HepG2 (cell line): ENCODE measurements at regions not wholly inside any gene's neighbourhood (a gene's known extent, or its start where the extent isn't known, plus 50 kb on each side); places are given as distances from the start of the nearest gene placed in this dataset.

Source experiments
- ATAC-seq: fragments of 200-7000 bp; cut with Tn5 transposase; 3 replicates; pipeline ENCODE4 v1.9.1; 2020; ENCODE audit warnings: mild to moderate bottlenecking, moderate library complexity
- BruUV-seq: library from RNA; stranded (reverse); fragments of 400-500 nt; replicated peaks from 2 replicates; lab custom pipeline; 2021; lab: Mats Ljungman, UMichigan
- CTCF ChIA-PET: fragments of 300-600 bp; formaldehyde crosslinking; extraction: SDS; loops from one replicate; lab custom pipeline; 2021; ENCODE audit warnings: low total read pairs, inconsistent platforms, low intra/inter-chr PET ratio; lab: Yijun Ruan, JAX
- POLR2A ChIA-PET: fragments of 350-600 bp; sonication (Branson Sonifier 250); formaldehyde crosslinking; loops from one replicate; lab custom pipeline; 2020; ENCODE audit warnings: antibody characterized with exemption, inconsistent platforms; lab: Yijun Ruan, JAX
- DNase-seq: peaks from one replicate; pipeline ENCODE4 v3.0.0-alpha.2; 2015; ENCODE audit warnings: low spot score
- FAIRE-seq: peaks from 3 replicates; lab custom pipeline; 2011; peaks lifted over from hg19 to GRCh38; lab: Jason Lieb, UNC
- H2AFZ ChIP-seq: one replicate; pipeline ENCODE4 v1.6.1; 2011; ENCODE audit warnings: low read length, inconsistent platforms
- H3K27ac ChIP-seq: fragments of 300-600 bp; 3 replicates; pipeline ENCODE4 v1.8.0; 2011; ENCODE audit warnings: mixed run types, mild to moderate bottlenecking, mixed read lengths, low read length, inconsistent platforms; ENCODE audit not compliant: insufficient read depth; ENCODE audit errors: extremely low read length
- H3K27me3 ChIP-seq, 2 experiments: fragments of 200-600 bp in 1 of 2; 2 replicates in 1 of 2; 3 replicates in 1 of 2; pipeline versions ENCODE4 v1.6.0 to v1.8.0; 2011; ENCODE audit warnings: low read length in 2 of 2, mild to moderate bottlenecking in 2 of 2, moderate library complexity in 2 of 2, inconsistent platforms in 1 of 2; ENCODE audit not compliant: insufficient read depth in 2 of 2, control insufficient read depth in 1 of 2
- H3K36me3 ChIP-seq, 2 experiments: fragments of 200-600 bp in 1 of 2; replicated peaks in 1 of 2; 2 replicates in 1 of 2; 3 replicates in 1 of 2; pipeline versions ENCODE4 v1.5.1 to v1.8.0; 2011; ENCODE audit warnings: low read length in 2 of 2, inconsistent platforms in 1 of 2; ENCODE audit not compliant: insufficient read depth in 2 of 2, control insufficient read depth in 1 of 2
- H3K4me1 ChIP-seq: 2 replicates; pipeline ENCODE4 v1.5.1; 2012; ENCODE audit warnings: low read length, inconsistent platforms; ENCODE audit not compliant: insufficient read depth
- H3K4me2 ChIP-seq: 2 replicates; pipeline ENCODE4 v1.6.0; 2011; ENCODE audit warnings: low read depth, low read length, inconsistent platforms
- H3K4me3 ChIP-seq, 3 experiments: fragments of 200-600 bp in 1 of 3; sonication (generic), shearing (Covaris generic) in 1 of 3; replicated peaks in 1 of 3; 2 replicates each; pipeline ENCODE4 v1.5.1; 2011 to 2016; ENCODE audit warnings: low read length in 3 of 3, inconsistent platforms in 2 of 3, low read depth in 2 of 3, mild to moderate bottlenecking in 2 of 3, control low read depth in 1 of 3, mixed read lengths in 1 of 3; ENCODE audit not compliant: insufficient read depth in 1 of 3
- H3K79me2 ChIP-seq: one replicate; pipeline ENCODE4 v1.6.1; 2011; ENCODE audit warnings: low read length, inconsistent platforms; ENCODE audit not compliant: insufficient read depth
- H3K9ac ChIP-seq: 2 replicates; pipeline ENCODE4 v1.6.0; 2011; ENCODE audit warnings: mild to moderate bottlenecking, low read depth, low read length, inconsistent platforms; ENCODE audit not compliant: insufficient read depth
- H3K9me3 ChIP-seq: 2 replicates; pipeline ENCODE4 v1.5.1; 2012; ENCODE audit warnings: mild to moderate bottlenecking, low read length
- H4K20me1 ChIP-seq: 2 replicates; pipeline ENCODE4 v1.6.0; 2011; ENCODE audit warnings: inconsistent platforms, mild to moderate bottlenecking, low read length, moderate library complexity; ENCODE audit not compliant: insufficient read depth
- NFIB ChIP-seq: sonication (generic); formaldehyde crosslinking; IDR thresholded peaks from 2 replicates; pipeline ENCODE4 v1.9.0; 2021; ENCODE audit warnings: missing genetic modification reagents, mild to moderate bottlenecking, borderline replicate concordance
- POGK ChIP-seq: sonication (generic); formaldehyde crosslinking; conservative IDR thresholded peaks from 2 replicates; pipeline ENCODE4 v1.8.0; 2022; ENCODE audit warnings: mild to moderate bottlenecking, moderate library complexity, missing genetic modification reagents
- SUZ12 ChIP-seq: fragments of 150-350 bp; IDR thresholded peaks from 2 replicates; pipeline ENCODE4 v1.6.1; 2014; ENCODE audit warnings: low read depth, low read length
- ZMYM4 ChIP-seq: sonication (generic); formaldehyde crosslinking; IDR thresholded peaks from 2 replicates; pipeline ENCODE4 v1.8.1; 2023; ENCODE audit warnings: mild to moderate bottlenecking, missing genetic modification reagents
- ZNF782 ChIP-seq: sonication (generic); formaldehyde crosslinking; IDR thresholded peaks from 2 replicates; pipeline ENCODE4 v1.4.0; 2020; ENCODE audit warnings: missing genetic modification reagents, mild to moderate bottlenecking, borderline replicate concordance
- ZNF878 ChIP-seq: sonication (generic); formaldehyde crosslinking; IDR thresholded peaks from 2 replicates; pipeline ENCODE4 v1.8.1; 2023; ENCODE audit warnings: mild to moderate bottlenecking, missing genetic modification reagents, moderate library complexity
- WGBS: methylation state at CpG from one replicate; pipeline ENCODE4 v1.1.6; 2017; ENCODE audit warnings: low lambda C conversion rate; 5-methylcytosine and 5-hydroxymethylcytosine counted together
- in situ Hi-C: cut with HindIII; loops from 2 replicates; pipeline ENCODE4 v1.10.0; 2017; ENCODE audit warnings: low pct_unique_long_range_greater_than_20kb; ENCODE audit not compliant: extremely low pct_ligation_motif_present
- intact Hi-C: fragments of 100-400 bp; cut with micrococcal nuclease; formaldehyde crosslinking; loops from one replicate; pipeline ENCODE4 v1.10.0; 2022; ENCODE audit not compliant: unreplicated experiment

- TF ChIP-seq POGK (CRISPR knock-in tag) (no peak), ZNF878 (CRISPR knock-in tag) (no peak), NFIB (CRISPR knock-in tag) (no peak)
These were observed 462.5 kb downstream of the AEBP2 start (continued) for GRCh38 chr12:19901841-19902240.

GRCh38 chr12:19904819-19905218, 463.5 kb upstream of the PDE3A start:
- BruUV-seq = no TSS peak
- Histone ChIP-seq H3K36me3 (no peaks in the 10 kb centered on the region), H4K20me1 (no peaks in the 10 kb centered on the region), H3K27me3 (no peaks in the 10 kb centered on the region), H3K4me1 (no peaks in the 10 kb centered on the region), H3K9me3 (no peaks in the 10 kb centered on the region), H3K4me3 (no peak overlapping the region), H2AFZ (no peak overlapping the region), H3K9ac (no peak overlapping the region), H3K79me2 (no peaks in the 10 kb centered on the region), H3K27ac (no peak overlapping the region), H3K4me2 (no peak overlapping the region)
- in situ Hi-C loops = no loop called here
- WGBS = 0% methylated on average over 1 of the region's 1 CpG
- POLR2A ChIA-PET = no interaction called here
- ATAC-seq (no peak), DNase-seq (no peak), FAIRE-seq (no peak)
- CTCF ChIA-PET = no interaction called here
- intact Hi-C loops = no loop called here
- TF ChIP-seq SUZ12 (no peak), ZMYM4 (no peak), ZNF782 (CRISPR knock-in tag) (no peak)
